NCI-H82 (cell line): ENCODE measurements at regions not wholly inside any gene's neighbourhood (a gene's known extent, or its start where the extent isn't known, plus 50 kb on each side); places are given as distances from the start of the nearest gene placed in this dataset.

ENCODE experiments used
- DNase-seq: peaks from one replicate; lab custom pipeline; 2025; lab: John Stamatoyannopoulos, UW

- no peak for DNase-seq
These were observed 173.8 kb upstream of the MVB12B start for GRCh38 chr9:126152622-126153362.

- no peak for DNase-seq
These were observed 173.2 kb upstream of the MVB12B start for GRCh38 chr9:126153382-126153781.

GRCh38 chr9:126154182-126154827 lies 172.3 kb upstream of the MVB12B start:
- no peak for DNase-seq

DNA sequence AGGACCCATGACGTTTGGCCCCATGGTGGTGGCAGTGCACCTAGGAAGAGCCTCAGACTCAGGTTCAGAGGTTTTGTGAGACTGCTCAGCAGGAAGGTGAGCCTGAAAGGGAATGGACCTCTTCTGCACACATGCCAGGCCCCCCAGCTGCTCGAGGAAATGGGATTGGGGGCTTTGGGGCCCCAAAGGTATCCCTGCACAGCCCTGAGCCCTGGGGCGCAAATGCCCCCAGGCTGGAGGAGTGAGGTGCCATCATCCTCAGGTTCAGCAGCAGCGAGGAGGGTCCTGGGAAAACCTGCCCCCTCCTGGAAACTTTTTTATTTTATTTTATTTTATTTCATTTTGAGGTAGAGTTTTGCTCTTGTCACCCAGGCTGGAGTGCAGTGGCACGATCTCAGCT lies 171.8 kb upstream of the MVB12B start:
- no peak for DNase-seq

- no peak for DNase-seq
These were observed 170.6 kb upstream of the MVB12B start for GRCh38 chr9:126155756-126156664.

GRCh38 chr9:126156898-126157297 lies 169.7 kb upstream of the MVB12B start:
- no peak for DNase-seq

DNA sequence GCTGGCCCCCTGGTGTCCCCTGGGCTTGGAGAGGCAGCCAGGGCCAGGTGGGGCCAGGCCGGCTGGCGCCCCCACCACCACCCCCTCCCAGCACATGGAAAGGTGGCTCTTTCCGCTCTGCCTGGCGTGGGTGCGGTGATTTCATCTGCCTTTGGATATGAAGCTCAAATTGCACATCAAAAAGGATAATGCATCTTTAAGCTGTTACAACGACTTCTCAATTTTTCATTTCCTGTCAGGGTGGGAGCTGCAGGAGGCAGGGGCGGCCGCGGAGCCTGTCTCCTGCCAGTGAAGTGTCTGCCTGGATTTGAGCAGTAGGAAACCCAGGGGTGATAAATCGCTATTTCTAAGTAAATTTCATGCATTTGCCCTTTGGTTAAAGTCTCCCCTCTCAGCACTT lies 169.2 kb upstream of the MVB12B start:
- DNase-seq: no peak

- no peak for DNase-seq
These were observed 168.6 kb upstream of the MVB12B start for GRCh38 chr9:126157826-126158587.

GRCh38 chr9:126158588-126159429 lies 167.8 kb upstream of the MVB12B start:
- DNase-seq: no peak

DNA sequence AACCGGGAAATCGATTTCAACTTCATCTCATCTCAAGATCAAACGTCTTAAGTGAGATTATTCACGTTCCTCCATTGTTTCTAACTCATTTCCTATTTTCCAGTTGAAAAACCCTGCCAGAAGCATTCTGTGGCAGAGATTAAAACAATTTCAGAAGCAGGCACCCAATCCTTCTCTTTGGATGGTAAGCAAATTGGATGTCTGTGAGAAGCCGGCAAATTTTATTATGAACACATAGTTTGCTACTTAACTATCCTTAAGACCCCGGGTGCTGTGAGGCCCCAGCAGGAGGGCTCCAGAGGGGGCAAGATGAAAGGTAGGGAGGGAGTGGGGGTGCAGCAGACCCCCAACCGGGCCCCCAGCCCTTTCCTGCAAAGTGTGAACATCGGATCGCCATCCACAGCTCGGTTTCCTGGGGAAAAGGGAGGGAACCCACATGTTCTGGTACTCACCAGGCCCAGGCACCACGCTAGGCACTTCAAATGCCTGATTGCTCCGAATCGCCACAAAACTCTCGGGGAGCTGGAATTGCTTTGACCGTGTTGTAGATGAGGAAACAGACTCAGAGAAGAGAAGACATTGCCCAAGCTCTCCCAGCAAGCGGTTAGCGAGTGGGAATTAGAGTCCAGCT lies 167.1 kb upstream of the MVB12B start:
- DNase-seq: no peak

- no peak for DNase-seq
These were observed 166.4 kb upstream of the MVB12B start for GRCh38 chr9:126160067-126160853.

DNA sequence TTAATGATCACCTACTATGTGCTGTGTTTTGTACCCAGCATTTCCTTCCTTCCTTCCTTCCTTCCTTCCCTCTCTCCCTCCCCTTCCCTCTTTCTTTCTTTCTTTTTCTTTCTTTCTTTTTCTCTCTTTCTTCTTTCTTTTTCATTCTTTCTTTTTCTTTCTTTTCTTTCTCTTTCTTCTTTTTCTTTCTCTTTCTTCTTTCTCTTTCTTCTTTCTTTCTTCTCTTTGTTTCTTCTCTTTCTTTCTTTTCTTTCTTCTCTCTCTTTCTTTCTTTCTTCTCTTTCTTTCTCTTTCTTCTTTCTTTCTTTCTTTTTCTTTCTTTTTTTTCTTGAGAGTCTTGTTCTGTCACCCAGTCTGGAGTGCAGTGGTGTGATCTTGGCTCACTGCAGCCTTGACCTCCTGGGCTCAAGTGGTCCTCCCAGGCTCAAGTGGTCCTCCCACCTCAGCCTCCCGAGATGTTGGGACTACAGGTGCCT lies 165.7 kb upstream of the MVB12B start:
- DNase-seq: no peak

GRCh38 chr9:126162611-126163381 lies 163.8 kb upstream of the MVB12B start:
- DNase-seq: no peak

- no peak for DNase-seq
These were observed 161.7 kb upstream of the MVB12B start for GRCh38 chr9:126164796-126165525.

DNA sequence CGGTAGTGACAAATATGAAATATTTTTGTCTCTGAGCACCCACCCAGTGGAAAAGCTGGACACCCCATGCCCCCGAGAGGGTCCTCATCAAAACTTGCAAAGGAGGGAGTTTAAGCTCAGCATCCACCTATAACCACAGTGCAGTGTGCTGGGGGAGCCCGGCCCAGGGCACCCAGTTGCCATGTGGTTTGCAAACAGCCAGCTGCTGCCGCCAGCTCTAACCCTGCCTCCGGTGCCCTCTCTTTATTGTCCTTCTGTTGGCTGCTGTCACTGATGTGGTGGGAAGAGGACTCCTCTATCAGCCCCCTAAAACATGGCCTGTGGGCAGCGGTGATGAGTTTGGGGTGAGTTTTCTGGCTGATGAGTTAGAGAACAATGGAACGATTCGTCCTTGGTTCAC lies 160.9 kb upstream of the MVB12B start:
- no peak for DNase-seq

- DNase-seq: no peak
These were observed 160.3 kb upstream of the MVB12B start for GRCh38 chr9:126166291-126166690.

DNA sequence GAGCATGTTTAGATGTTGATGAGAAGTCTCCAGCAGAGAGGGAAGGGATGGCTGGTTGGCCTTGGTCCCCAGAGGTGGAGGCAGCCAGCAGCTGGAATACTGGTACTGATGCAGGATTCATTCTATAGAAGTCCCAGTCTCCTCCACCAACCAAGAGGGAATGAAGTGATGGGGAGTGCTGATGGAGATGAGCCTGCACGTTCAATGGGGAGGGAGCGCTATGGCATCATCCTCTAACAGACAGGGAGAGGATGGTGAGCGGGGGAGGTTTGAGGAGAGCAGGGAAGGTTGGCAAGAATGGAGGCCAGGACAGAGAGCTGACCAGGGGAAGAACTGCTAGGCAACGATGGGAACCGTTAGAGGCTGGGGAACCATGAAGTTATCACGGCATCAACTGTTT lies 159.8 kb upstream of the MVB12B start:
- DNase-seq: no peak

DNA sequence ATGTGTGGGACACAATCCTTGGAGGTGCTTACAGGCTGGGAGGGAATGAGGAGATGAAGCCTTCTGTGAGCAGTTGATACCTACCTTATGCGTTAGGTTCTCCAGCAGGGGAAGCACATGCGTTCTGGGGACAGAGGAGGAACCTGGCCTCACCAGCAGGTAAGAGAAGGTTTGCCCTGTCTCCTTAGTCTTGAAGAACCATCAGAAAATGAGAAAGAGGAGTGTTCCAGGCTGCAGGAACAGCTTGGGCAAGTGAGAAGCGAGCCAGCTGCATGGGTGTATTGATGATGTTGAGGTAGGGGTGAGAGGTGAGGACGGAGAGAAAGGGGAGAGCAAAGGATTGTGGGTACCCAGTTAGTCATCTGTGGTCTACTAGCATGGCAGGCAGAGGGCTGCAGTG lies 156.9 kb upstream of the MVB12B start:
- DNase-seq: no peak
